Glomerular visceral epithelial cell (primary cell): ENCODE measurements at regions not wholly inside any gene's neighbourhood (a gene's known extent, or its start where the extent isn't known, plus 50 kb on each side); places are given as distances from the start of the nearest gene placed in this dataset.
"Not testable (repeated sequence)": the region's sequence is repeated elsewhere in the genome, so short reads cannot be mapped to it uniquely, and the experiment has no call there.

Experiments
- DNase-seq: peaks from one replicate; pipeline ENCODE4 v3.0.0-alpha.2; 2016; ENCODE audit errors: extremely low spot score

- not testable (repeated sequence) for DNase-seq
Measured at GRCh38 chr9:40930426-40930825, 198.1 kb downstream of the FOXD4L6 start.

GRCh38 chr9:40929488-40929845 is 199.0 kb downstream of the FOXD4L6 start:
- not testable (repeated sequence) for DNase-seq

- DNase-seq, result no peak
Measured at GRCh38 chr9:40928803-40929487, 199.5 kb downstream of the FOXD4L6 start.

GRCh38 chr9:40927851-40928802 is 200.4 kb downstream of the FOXD4L6 start:
- DNase-seq, result no peak

- DNase-seq, result no peak
Measured at GRCh38 chr9:40927260-40927631, 201.2 kb downstream of the FOXD4L6 start.

- DNase-seq, result no peak
Measured at GRCh38 chr9:40926404-40927259, 201.8 kb downstream of the FOXD4L6 start.

GRCh38 chr9:40925149-40925548 is 203.3 kb downstream of the FOXD4L6 start:
- no peak for DNase-seq

GRCh38 chr9:40916399-40916783 is 212.1 kb downstream of the FOXD4L6 start:
- DNase-seq, result not testable (repeated sequence)

- not testable (repeated sequence) for DNase-seq
Measured at GRCh38 chr9:40915660-40916398, 212.7 kb downstream of the FOXD4L6 start.

- DNase-seq, result no peak
Measured at GRCh38 chr9:40914772-40915659, 213.5 kb downstream of the FOXD4L6 start.

- DNase-seq, result no peak
Measured at GRCh38 chr9:40913928-40914673, 214.4 kb downstream of the FOXD4L6 start.

GRCh38 chr9:40913096-40913719 is 215.3 kb downstream of the FOXD4L6 start:
- DNase-seq, result no peak

- DNase-seq, result not testable (repeated sequence)
Measured at GRCh38 chr9:40912679-40913078, 215.8 kb downstream of the FOXD4L6 start.

GRCh38 chr9:40911647-40912046 is 216.8 kb downstream of the FOXD4L6 start:
- DNase-seq, result no peak

- DNase-seq, result not testable (repeated sequence)
Measured at GRCh38 chr9:40910995-40911394, 217.5 kb downstream of the FOXD4L6 start.

GRCh38 chr9:40909821-40910220 is 218.7 kb downstream of the FOXD4L6 start:
- DNase-seq, result no peak

- DNase-seq, result not testable (repeated sequence)
Measured at GRCh38 chr9:40909111-40909510, 219.4 kb downstream of the FOXD4L6 start.

GRCh38 chr9:40907657-40908624 is 220.5 kb downstream of the FOXD4L6 start:
- DNase-seq, result no peak
